ENCODE measurements at regions not wholly inside any gene's neighbourhood (a gene's known extent, or its start where the extent isn't known, plus 50 kb on each side); places are given as distances from the start of the nearest gene placed in this dataset.

GRCh38 chr20:24823176-24823784 is 125.8 kb upstream of the CST7 start:
- TF ChIP-seq CTCF (IDR thresholded peaks at IDR 0.05) = no peak
- no peak for TF ChIP-seq POLR2A (IDR thresholded peaks at IDR 0.05)

Measured in esophagus squamous epithelium (tissue), 4 donors.